ENCODE measurements at regions not wholly inside any gene's neighbourhood (a gene's known extent, or its start where the extent isn't known, plus 50 kb on each side); places are given as distances from the start of the nearest gene placed in this dataset.

DNA sequence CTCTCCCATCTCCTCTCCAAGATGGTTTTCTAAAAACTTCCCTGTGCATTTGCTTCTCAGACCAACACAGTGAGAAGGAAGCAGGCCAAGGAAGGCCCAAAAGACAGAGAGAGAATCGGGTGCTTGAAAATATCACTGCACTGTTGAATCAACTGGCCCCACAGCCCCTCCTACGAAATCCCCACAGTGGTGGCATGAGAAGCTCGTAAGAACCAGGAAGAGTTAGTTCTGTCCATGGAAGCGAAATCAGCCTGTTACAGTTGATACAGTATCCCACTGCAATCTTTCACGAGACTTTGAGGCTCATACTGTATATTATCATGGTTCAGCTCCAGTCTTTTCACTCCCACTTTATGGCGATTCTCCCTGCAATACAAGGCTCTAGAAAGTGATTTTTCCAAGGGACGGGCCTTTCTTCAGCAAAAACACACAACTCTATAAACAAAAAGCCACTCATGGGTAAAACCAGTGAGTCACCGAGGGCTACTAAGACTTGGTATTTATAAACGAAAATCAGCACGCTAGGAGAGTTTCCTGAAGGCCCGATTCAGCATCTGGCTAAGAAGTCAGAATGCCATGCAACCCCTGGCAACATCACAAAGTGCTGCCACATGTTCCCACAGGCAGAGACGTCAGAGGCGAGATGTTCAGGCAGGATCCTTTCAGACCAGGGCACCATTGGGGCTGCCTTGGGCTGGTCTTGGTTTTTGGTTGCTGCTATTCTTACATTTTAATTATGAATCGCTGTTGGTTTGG is 185.7 kb downstream of the IRX5 start:
- Histone ChIP-seq H3K9me3 (no peaks in the 10 kb centered on the region), H3K4me1 (no peaks in the 10 kb centered on the region), H3K36me3 (no peaks in the 10 kb centered on the region), H3K27me3 (no peaks in the 10 kb centered on the region), H3K27ac (no peak overlapping the region), H3K9ac (ENCODE audit: low read depth in 2 of 2, low read length in 2 of 2) (no peak overlapping the region), H3K4me3 (no peak overlapping the region)
- intact Hi-C loops (cut with DNase I) = no loop called here
- TF ChIP-seq, protein P1, sequence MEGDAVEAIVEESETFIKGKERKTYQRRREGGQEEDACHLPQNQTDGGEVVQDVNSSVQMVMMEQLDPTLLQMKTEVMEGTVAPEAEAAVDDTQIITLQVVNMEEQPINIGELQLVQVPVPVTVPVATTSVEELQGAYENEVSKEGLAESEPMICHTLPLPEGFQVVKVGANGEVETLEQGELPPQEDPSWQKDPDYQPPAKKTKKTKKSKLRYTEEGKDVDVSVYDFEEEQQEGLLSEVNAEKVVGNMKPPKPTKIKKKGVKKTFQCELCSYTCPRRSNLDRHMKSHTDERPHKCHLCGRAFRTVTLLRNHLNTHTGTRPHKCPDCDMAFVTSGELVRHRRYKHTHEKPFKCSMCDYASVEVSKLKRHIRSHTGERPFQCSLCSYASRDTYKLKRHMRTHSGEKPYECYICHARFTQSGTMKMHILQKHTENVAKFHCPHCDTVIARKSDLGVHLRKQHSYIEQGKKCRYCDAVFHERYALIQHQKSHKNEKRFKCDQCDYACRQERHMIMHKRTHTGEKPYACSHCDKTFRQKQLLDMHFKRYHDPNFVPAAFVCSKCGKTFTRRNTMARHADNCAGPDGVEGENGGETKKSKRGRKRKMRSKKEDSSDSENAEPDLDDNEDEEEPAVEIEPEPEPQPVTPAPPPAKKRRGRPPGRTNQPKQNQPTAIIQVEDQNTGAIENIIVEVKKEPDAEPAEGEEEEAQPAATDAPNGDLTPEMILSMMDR (IDR thresholded peaks at IDR 0.05) = no peak
- no peak for DNase-seq

DNA sequence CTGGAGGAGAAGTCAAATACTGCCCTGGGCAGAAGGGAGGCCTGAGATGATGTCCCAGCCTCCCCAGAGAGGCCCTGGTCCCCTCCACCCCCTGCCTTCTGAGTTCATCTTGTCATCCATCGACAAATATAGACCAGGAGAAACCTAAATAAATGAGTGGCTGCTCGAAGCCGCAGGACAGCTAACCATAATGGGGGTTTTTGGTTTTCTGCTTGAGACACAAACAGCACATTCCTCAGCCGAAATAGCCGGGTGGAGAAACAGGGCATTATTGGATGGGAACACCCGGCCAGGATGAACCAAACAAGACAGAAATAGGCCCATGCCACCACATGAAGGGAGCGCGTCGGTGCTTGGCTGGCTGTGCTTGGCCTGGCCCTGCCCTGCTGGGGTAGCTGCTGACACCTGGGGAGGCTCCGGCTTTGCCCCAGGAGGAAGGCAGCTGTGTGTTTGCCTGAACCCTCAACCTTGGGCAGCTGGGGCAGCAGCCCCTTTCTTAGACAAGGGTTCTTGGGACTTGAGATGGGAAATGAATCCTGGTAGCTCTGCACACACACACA is 188.1 kb downstream of the IRX5 start:
- Histone ChIP-seq H3K36me3 (no peaks in the 10 kb centered on the region), H3K9ac (ENCODE audit: low read depth in 2 of 2, low read length in 2 of 2) (no peak overlapping the region), H3K9me3 (no peaks in the 10 kb centered on the region), H3K27ac (no peak overlapping the region), H3K4me3 (no peak overlapping the region), H3K27me3 (no peaks in the 10 kb centered on the region), H3K4me1 (no peaks in the 10 kb centered on the region)
- DNase-seq = no peak
- intact Hi-C loops (cut with DNase I) = no loop called here
- TF ChIP-seq, protein P1 (IDR thresholded peaks at IDR 0.05) = no peak

DNA sequence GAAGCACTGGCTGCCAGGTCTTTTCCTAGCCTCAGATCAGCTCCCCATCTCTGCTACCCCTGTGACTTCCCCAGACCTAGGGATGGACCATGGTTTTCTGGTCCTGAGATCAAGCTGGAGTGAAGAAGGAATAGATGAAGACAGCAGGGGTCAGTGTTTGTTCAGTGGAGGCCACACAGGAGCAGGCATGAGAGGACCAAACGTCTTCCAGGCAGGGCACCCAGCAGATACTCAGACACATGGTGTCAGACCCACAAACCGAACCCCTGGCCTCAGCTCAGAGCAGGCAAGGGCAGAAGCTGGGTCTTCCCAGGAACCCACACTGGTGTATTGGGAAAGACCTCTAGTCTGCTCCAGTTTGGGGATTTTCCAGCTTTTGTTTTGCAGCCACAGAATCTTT is 189.7 kb downstream of the IRX5 start:
- no peak overlapping the region for H3K27ac ChIP-seq
- no peak overlapping the region for H3K9ac ChIP-seq (ENCODE audit: low read depth in 2 of 2, low read length in 2 of 2)
- TF ChIP-seq, protein P1 (IDR thresholded peaks at IDR 0.05) = no peak
- intact Hi-C loops (cut with DNase I) = no loop called here
- no peaks in the 10 kb centered on the region for H3K27me3 ChIP-seq
- no peaks in the 10 kb centered on the region for H3K4me1 ChIP-seq
- no peaks in the 10 kb centered on the region for H3K36me3 ChIP-seq
- H3K9me3 ChIP-seq = no peaks in the 10 kb centered on the region
- DNase-seq = no peak
- no peak overlapping the region for H3K4me3 ChIP-seq

DNA sequence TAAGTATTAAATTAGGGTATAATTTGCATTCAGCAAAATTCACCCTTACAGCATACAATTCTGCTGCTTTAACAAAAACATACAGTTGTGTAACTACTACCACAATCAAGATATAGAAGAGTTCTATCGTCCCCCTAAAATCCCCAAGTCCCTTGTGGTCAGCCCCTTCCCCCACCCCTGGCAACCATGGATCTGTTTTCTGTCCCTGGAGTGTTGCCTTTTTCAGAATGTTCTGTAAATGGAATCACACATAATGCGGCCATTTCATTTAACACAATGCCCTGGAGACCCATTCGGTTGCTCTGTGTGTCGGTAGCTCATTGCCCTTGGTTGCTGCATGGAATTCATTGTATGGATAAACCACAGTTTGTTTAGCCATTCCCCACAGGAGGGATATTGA is 190.2 kb downstream of the IRX5 start:
- TF ChIP-seq, protein P1 (IDR thresholded peaks at IDR 0.05) = no peak

DNA sequence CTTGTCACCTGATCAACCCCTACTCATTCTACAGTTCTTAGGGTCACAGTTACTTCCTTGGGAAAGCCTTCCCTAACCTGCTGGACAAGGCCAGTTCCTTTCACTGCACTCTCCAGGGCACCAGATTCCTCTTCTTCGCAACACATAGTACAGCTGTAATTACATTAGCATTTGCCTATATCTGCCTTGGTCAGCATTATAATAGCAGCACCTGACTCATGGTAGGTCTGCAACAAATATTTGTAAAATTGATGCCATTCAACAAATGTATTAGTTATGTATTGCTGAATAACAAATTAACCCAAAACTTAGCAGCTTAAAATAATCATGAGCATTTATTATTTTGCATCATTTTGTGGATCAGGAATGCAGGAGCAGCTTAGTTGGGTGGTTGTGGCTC is 193.0 kb downstream of the IRX5 start:
- Histone ChIP-seq H3K4me3 (no peak overlapping the region), H3K9me3 (no peaks in the 10 kb centered on the region)
- intact Hi-C loops (cut with DNase I) = no loop called here

More for the DNA sequence above, 190.2 kb downstream of the IRX5 start:
- no peaks in the 10 kb centered on the region for H3K36me3 ChIP-seq
- no peak for DNase-seq
- H3K9me3 ChIP-seq = no peaks in the 10 kb centered on the region
- no peaks in the 10 kb centered on the region for H3K4me1 ChIP-seq
- H3K27ac ChIP-seq = no peak overlapping the region
- H3K4me3 ChIP-seq = no peak overlapping the region
- H3K27me3 ChIP-seq = no peaks in the 10 kb centered on the region
- intact Hi-C loops (cut with DNase I) = no loop called here
- no peak overlapping the region for H3K9ac ChIP-seq (ENCODE audit: low read depth in 2 of 2, low read length in 2 of 2)

More for the DNA sequence above, 193.0 kb downstream of the IRX5 start:
- no peaks in the 10 kb centered on the region for H3K4me1 ChIP-seq
- no peaks in the 10 kb centered on the region for H3K36me3 ChIP-seq
- TF ChIP-seq, protein P1 (IDR thresholded peaks at IDR 0.05) = no peak
- no peak for DNase-seq
- no peaks in the 10 kb centered on the region for H3K27me3 ChIP-seq
- H3K9ac ChIP-seq (ENCODE audit: low read depth in 2 of 2, low read length in 2 of 2) = no peak overlapping the region
- no peak overlapping the region for H3K27ac ChIP-seq
